ENCODE measurements at regions not wholly inside any gene's neighbourhood (a gene's known extent, or its start where the extent isn't known, plus 50 kb on each side); places are given as distances from the start of the nearest gene placed in this dataset.
"Not testable (repeated sequence)": the region's sequence is repeated elsewhere in the genome, so short reads cannot be mapped to it uniquely, and the experiment has no call there.

GRCh38 chr5:158045696-158046095 lies 186.8 kb upstream of the CLINT1 start:
- no peak for DNase-seq

DNA sequence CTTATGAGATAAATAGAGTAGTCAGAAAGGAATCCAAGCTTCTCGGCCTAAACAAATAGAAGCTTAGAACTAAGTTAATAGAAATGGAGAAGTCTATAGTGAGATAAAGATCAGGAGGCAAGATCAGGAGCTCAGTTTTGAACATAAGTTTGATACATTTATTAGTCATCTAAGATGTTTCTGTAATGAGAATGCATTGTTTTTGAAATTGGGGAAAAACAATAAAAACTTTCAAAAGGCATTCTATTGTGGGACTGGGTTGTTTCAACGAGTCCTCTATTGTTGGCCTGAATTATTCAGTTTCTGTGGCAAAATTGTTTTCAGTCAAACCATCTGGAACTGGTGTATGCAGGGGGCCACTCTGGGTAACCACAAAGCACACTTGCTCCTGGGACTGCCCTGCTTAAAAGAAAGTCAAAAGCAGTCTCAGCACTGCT lies 181.0 kb upstream of the CLINT1 start:
- DNase-seq: no peak

GRCh38 chr5:158039441-158039840 lies 180.5 kb upstream of the CLINT1 start:
- no peak for DNase-seq

GRCh38 chr5:158036983-158037595 lies 178.1 kb upstream of the CLINT1 start:
- not testable (repeated sequence) for DNase-seq

- DNase-seq: not testable (repeated sequence)
Measured at GRCh38 chr5:158034586-158034985, 175.6 kb upstream of the CLINT1 start.

- no peak for DNase-seq
Measured at GRCh38 chr5:158033724-158034123, 174.8 kb upstream of the CLINT1 start.

GRCh38 chr5:158033076-158033475 lies 174.1 kb upstream of the CLINT1 start:
- DNase-seq: no peak

DNA sequence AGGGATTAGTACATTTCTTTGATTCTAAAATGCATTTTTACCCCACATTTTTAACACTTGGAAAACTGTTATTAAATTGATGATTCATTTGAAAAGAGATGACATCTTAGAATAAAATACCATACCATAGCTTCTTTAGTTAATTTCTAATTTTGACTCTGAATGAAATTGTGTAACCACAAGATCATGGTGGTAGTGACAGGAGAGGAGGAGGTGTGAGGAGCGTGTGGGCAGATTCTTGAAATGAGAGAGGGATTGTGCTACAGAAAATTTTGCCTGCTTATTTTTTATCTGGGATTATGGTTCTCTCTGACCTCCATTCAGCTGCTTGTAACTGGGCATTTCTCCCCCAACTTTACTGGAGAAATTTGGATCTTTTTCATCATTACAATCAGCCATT lies 173.3 kb upstream of the CLINT1 start:
- no peak for DNase-seq

GRCh38 chr5:158027806-158028775 lies 169.1 kb upstream of the CLINT1 start:
- DNase-seq: no peak

DNA sequence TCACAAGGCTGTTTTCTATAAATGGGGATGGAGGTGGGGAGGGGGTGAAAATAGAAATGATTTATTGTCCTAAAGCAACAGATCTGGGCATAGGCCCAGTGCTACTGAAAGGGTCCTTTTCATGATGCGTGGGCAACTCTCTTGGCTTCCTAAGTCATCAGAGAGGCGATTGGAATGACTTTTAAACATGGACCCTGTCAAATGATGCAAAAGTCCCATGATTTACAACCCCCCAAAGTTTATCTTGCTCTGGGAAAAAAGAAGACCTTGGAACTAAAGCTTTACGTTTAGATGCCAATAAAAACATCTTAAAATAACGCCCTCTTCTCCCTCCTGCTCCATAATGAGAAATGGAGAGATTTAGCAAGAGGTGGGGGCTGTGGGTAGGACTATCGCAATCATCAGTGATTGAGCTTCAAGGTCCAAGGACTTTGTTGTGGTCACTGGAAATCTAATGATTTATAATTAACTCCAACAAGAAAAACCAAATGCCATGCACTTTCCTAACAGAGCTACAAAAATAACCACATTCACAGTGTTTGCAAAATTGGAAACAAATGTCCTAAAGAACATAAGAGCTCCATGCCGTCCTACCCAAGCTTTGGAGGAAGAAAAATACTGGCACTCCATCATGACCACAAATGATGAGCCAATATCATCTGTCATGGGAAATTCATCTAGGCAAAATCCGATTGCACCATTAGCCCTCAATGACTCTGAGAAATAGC lies 167.5 kb upstream of the CLINT1 start:
- DNase-seq: no peak

DNA sequence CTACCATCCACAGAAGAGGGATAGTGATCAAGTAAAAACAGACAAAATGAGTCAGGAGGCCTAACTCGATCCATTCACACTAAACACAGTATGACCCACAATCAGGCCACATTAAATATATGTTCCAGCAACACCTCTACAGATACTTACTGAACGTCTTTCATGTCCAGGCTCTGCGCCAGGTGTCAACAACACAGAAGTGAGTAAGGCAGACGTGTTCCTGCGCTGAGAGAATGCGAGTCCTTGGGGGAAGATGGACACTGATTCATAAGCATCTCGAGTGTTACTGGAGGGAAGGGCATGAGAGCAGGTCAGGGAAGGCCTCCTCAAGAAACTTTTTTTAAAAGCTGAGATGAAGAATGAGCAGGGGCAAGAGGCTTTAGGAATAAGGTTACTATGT lies 164.3 kb upstream of the CLINT1 start:
- DNase-seq: no peak

DNA sequence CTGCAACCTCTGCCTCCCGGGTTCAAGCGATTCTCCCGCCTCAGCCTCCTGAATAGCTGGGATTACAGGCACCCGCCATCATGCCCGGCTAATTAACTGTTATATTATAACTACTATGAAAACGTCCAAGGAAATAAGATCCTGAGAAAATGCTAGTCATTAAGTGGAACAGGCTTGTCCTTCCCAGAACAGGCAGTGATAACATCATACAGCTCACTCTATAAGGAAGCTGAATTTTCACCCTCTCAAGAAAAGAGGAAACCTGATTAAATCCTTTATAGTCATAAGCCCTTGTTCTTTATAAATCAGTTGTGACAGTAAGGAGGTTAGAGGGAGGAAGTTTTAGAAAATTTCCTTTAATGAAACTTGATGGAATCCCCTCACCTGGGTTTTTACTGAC lies 163.9 kb upstream of the CLINT1 start:
- no peak for DNase-seq

- no peak for DNase-seq
Measured at GRCh38 chr5:158022393-158022792, 163.4 kb upstream of the CLINT1 start.

- no peak for DNase-seq
Measured at GRCh38 chr5:158020555-158021418, 161.8 kb upstream of the CLINT1 start.

DNA sequence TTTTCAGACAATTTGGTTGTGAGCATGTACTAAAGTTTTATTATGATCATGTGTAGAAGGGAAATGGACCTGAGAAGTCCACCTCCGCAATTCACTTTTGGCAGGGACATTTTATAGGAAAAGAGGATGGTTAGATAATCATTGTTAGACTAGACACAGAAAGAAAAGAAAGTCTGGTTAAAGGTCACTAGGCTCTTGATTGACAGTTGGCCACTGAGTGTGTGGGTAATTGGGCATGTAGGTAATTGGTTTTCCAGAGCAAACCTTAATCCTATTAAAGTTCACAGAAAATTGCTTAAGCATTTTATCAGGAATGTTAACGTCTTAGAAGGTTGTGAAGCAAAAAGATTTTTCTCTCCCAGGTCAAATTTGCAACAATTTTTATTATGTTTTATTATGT lies 158.5 kb upstream of the CLINT1 start:
- DNase-seq: no peak

DNA sequence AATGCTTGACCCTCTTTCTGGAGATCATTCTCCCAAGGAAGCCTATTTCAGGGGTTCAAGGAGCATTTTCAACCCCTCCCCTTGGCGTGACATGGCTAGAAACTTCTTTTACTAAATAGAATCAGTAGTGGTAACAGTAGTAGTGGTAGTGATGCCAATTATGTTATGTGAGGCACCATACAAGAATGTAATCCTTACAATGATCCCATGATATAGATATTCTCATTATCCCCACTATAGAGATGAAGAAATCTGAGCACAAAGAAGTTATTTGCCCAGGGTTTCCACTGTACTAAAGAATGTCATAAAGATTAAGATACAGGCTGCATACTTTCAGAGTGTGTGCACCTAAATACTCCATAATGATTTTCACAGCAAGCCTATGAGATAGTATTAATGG lies 155.4 kb upstream of the CLINT1 start:
- DNase-seq: no peak

- DNase-seq: no peak
Measured at GRCh38 chr5:158013939-158014338, 155.0 kb upstream of the CLINT1 start.

DNA sequence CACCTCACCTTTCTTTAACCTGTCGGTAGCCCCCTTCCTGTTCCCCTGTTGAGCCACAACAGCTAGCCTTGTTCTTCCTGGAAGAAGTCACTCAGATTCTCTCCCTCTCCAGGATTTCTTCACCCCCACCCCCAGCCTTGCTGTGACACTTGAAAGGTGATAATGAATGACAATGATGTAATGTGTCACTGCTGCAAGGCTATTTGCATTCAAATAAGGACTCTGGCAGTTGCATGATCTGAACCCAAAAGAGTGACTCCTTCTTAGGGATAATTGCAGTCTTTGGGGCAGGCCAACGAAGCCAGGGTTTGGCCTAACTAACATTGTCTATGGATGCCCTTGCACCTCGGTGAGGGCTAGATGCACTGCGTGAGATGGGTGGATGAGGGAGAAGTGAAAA lies 154.4 kb upstream of the CLINT1 start:
- DNase-seq: no peak

DNA sequence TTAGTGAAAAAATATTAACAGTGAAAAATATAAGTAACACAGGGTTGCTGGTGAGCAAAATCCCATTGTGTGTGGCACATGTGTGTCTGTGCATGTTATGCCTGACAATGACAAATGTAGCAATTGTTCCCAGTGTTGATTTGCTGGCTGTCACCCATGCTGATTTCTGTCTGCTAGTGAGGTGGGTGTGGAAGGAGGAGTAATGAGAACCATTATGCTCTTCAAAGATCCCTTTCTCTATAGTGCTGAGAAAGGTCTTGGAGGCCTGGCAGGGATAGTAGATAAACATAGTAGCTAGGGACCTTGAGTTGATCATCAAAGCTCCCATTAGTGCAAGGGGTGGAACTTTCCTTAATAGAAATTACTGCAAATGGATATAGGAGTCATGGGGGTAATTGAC lies 152.5 kb upstream of the CLINT1 start:
- no peak for DNase-seq

GRCh38 chr5:158010831-158011230 lies 151.9 kb upstream of the CLINT1 start:
- no peak for DNase-seq

DNA sequence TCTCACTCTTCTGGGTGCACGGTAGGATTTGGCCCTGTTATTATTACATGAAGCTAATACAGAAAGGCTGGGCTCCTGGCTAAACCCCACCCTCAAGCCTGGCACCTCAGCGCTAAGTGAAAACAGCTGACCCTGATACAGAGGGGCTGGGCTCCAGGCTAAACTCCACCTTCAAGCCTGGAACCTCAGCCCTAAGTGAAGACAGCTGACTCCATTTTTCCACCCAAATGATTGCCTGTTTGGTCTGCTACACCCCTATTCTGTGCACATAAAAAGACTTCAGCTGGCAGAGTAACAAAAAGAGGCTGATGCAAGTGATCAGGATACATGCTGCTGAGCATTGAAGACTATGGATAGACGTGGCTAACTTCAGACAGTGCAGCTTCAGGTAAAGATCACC lies 148.4 kb upstream of the CLINT1 start:
- no peak for DNase-seq

- no peak for DNase-seq
Measured at GRCh38 chr5:157999696-158000095, 140.8 kb upstream of the CLINT1 start.

All from activated naive CD4-positive, alpha-beta T cell (primary cell).